ENCODE measurements at regions not wholly inside any gene's neighbourhood (a gene's known extent, or its start where the extent isn't known, plus 50 kb on each side); places are given as distances from the start of the nearest gene placed in this dataset.

GRCh38 chr17:73694491-73694890 is 50.2 kb upstream of the SDK2 start:
- DNase-seq, result no peak

- DNase-seq, result no peak
These were observed 50.9 kb upstream of the SDK2 start for GRCh38 chr17:73695035-73695738.

- no peak for DNase-seq
These were observed 52.0 kb upstream of the SDK2 start for GRCh38 chr17:73696251-73696650.

GRCh38 chr17:73697872-73698271 is 53.6 kb upstream of the SDK2 start:
- no peak for DNase-seq

- no peak for DNase-seq
These were observed 54.7 kb upstream of the SDK2 start for GRCh38 chr17:73698966-73699365.

GRCh38 chr17:73701701-73702100 is 57.5 kb upstream of the SDK2 start:
- DNase-seq, result no peak

GRCh38 chr17:73703192-73703591 is 58.9 kb upstream of the SDK2 start:
- no peak for DNase-seq

GRCh38 chr17:73703917-73704316 is 59.7 kb upstream of the SDK2 start:
- no peak for DNase-seq

- DNase-seq, result no peak
These were observed 61.3 kb upstream of the SDK2 start for GRCh38 chr17:73705594-73705993.

GRCh38 chr17:73706428-73706827 is 62.2 kb upstream of the SDK2 start:
- no peak for DNase-seq

GRCh38 chr17:73706858-73707257 is 62.6 kb upstream of the SDK2 start:
- DNase-seq, result no peak

- DNase-seq, result no peak
These were observed 63.1 kb upstream of the SDK2 start for GRCh38 chr17:73707358-73707757.

- peak; percentile 64 to 74 for DNase-seq
These were observed 65.9 kb upstream of the SDK2 start for GRCh38 chr17:73710095-73710592.

- no peak for DNase-seq
These were observed 66.9 kb upstream of the SDK2 start for GRCh38 chr17:73711184-73711583.

- no peak for DNase-seq
These were observed 67.7 kb upstream of the SDK2 start for GRCh38 chr17:73711916-73712315.

- DNase-seq, result no peak
These were observed 68.9 kb upstream of the SDK2 start for GRCh38 chr17:73713136-73713535.

- DNase-seq, result no peak
These were observed 71.5 kb upstream of the SDK2 start for GRCh38 chr17:73715769-73716168.

- no peak for DNase-seq
These were observed 73.4 kb upstream of the SDK2 start for GRCh38 chr17:73717690-73718089.

GRCh38 chr17:73718362-73718761 is 74.1 kb upstream of the SDK2 start:
- DNase-seq, result no peak

- no peak for DNase-seq
These were observed 74.7 kb upstream of the SDK2 start for GRCh38 chr17:73718912-73719311.

- DNase-seq, result no peak
These were observed 75.4 kb upstream of the SDK2 start for GRCh38 chr17:73719588-73720071.

- no peak for DNase-seq
These were observed 76.1 kb upstream of the SDK2 start for GRCh38 chr17:73720187-73720834.

GRCh38 chr17:73722165-73722564 is 77.9 kb upstream of the SDK2 start:
- no peak for DNase-seq

- DNase-seq, result no peak
These were observed 79.1 kb upstream of the SDK2 start for GRCh38 chr17:73723317-73723716.

- no peak for DNase-seq
These were observed 80.1 kb upstream of the SDK2 start for GRCh38 chr17:73724341-73724740.
